Activated T-cell treated with anti-CD3 and anti-CD28 coated beads, Interleukin-2, amount 50 U/mL, for 1 hour (primary cell): ENCODE measurements at regions not wholly inside any gene's neighbourhood (a gene's known extent, or its start where the extent isn't known, plus 50 kb on each side); places are given as distances from the start of the nearest gene placed in this dataset.

Source experiments
- DNase-seq: peaks from one replicate; pipeline ENCODE4 v3.0.0-alpha.2; 2020

DNA sequence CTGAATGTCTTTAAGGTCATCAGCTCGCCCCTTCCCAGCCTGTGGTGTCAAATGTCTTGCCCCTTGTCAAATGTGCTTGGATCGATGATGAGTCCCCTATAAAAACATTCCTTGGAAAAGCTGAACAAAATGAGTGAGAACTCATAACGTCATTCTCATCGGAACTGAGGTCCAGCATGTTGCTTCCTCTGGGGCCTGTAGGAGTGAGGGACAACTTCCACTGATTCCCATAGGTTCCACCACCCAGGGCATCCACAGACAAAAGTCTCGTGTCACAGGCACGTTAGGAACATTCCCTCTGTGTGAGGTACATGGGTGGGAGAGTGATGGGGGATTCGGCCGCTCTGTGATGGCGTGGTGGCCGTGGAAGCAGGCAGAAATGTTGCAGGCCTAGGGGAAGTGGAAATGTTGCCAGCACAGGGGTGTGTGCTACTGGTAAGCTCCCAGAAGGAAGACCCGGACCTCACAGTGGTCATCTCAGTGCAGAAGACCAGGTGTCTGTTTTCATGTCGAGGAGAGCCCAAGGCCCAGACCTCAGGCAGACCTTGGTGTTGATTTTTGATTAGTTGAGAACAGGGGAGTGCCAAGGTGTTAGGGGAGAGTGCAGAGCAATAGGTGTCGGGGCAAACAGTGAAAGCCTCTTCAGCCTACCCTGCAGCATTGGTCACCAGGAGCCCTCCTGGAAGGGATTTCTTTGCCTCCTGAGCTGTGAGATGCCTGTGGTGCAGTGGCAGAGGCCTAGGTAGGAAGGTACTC, 96.8 kb downstream of the SNRPN start:
- DNase-seq: no peak

DNA sequence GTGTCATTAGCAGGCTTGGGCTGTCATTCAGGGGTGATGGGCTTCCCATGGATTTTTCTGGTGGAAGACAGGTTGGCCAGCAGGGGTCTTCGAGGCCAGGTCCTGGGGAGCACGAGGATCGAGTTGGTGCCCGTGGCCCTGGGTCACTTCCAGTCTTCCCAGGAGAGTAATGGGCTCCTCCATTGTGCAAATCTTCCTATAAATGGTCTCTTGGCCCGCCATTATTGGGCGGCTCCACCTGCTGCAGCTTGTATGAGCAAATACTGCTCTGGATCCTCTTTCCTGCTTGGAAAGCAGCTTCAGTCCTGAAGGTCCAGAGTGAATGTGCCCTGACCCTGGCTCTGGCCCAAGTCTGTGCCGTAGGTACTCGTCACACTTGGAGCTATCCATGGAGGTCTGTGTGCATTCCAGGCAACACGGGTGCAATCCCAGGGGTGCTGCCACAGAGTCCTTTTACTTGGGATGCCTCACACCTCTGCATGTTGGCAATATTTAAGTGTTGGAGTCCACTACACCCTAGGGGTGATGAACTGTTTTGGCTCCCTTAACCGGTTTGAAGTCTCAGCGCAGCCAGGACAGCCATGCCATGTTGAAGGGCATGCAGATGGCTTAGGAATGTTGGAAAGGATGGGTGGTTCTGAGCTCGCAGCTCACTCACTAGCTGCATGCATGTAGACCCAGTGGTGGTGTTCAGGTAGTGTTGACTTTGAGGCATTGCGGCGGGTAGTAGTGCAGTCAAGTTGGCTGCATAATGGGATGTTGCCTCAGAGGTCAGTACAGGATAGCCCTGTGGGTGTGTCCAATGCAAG, 97.6 kb downstream of the SNRPN start:
- no peak for DNase-seq

- no peak for DNase-seq
Observed at GRCh38 chr15:25053000-25053815, 98.4 kb downstream of the SNRPN start.

GRCh38 chr15:25054329-25054728, 99.5 kb downstream of the SNRPN start:
- no peak for DNase-seq

DNA sequence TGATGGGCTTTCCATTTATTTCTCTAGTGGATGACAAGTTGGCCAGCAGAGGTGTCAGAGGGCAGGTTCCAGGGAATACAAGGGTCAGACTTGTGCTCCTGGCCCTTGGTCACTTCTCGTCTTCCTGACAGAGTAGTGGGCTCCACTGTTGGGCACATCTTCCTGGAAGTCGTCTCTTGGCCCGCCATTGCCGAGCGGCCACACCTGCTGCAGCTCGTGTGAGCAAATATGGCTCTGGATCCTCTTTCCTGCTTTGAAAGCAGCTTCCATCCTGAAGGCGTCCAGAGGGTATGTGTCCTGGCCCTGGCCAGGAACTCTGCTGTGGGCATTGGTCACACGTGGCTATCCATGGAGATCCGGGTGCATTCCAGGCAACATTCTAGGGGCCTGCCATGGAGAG, 100.2 kb downstream of the SNRPN start:
- no peak for DNase-seq

DNA sequence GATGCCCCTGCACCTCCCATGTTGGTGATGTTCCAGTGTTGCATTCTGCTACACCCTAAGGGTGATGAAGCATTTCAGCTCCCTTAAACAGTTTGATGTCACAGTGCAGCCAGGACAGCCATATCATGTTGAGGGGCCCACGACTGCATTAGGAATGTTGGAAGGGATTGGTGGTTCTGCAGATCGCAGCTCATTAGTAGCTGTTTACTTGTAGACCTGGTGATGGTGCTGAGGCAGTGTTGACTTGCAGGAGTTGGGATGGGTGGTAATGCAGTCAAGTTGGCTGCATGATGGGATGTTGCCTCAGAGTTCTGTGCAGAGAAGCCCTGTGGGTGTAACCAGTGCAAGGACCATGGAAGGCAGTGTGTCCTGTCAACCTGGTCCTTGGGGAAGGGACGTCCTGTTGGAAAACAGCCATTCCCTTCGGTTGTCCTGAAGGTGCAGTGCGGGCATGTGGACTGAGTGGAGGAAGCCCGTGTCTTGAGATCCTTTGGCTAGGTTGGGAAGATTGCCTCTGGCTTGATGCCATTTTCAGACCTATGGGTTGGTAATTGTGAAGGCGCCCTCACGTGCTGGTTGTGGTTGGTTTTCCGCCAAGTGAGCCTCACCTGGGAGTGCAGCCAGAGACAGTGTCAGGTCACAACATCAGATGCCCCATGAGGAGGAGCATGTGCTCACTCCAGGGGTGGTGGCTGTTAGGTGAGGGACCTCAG, 100.7 kb downstream of the SNRPN start:
- DNase-seq: no peak

DNA sequence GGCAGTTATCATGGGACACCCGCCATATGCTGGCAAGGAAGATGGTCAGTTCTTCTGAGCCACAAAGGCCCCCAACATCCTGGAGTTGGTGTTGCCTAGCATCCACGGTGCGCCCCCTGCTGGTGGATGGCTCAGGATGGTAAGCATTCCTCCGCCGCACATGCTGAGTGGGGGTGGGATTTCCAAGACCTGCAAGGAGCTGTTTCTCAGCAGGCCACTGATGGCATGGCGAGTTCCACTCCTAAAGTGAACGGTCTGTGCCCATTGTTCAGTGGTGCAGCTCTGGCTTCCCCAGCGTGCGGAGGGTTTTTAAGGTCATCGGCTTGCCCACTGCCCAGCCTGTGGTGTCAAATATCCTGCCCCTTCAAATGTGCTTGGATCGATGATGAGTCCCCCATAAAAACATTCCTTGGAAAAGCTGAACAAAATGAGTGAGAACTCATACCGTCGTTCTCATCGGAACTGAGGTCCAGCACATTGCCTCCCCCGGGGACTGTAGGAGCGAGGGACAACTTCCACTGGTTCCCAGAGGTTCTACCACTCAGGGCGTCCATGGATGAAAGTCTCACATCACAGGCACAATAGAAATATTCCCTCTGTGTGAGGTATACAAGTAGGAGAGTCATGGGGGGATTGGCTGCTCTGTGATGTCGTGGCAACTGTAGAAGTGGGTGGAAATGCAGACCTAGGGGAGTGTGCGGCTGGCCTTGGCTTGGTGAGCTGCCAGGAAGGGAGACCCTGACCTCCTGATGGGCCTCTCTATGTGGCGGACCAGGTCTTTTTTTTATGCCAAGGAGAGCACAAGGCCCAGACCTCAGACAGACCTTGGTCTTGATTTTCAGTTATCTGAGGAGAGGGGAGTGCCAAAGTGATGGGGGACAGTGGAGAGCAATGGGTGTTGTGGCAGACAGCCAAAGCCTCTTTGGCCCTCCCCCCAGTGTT, 102.0 kb downstream of the SNRPN start:
- no peak for DNase-seq

GRCh38 chr15:25057574-25057973, 102.8 kb downstream of the SNRPN start:
- DNase-seq: no peak

- no peak for DNase-seq
Observed at GRCh38 chr15:25058080-25058785, 103.4 kb downstream of the SNRPN start.

GRCh38 chr15:25059698-25060471, 105.1 kb downstream of the SNRPN start:
- no peak for DNase-seq

DNA sequence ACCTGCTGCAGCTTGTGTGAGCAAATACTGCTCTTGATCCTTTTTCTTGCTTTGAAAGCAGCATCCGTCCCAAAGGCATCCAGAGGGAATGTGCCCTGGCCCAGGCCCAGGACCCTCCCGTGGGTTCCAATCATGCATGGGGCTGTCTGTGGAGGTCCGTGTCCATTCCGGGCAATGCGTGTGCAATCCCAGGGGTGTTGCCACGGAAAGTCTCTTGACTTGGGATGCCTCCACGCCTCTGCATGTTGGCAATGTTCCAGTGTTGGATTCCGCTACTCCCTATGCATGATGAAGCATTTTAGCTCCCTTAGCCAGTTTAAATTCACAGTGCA, 105.7 kb downstream of the SNRPN start:
- no peak for DNase-seq

- no peak for DNase-seq
Observed at GRCh38 chr15:25060996-25061620, 106.3 kb downstream of the SNRPN start.

GRCh38 chr15:25061808-25062550, 107.2 kb downstream of the SNRPN start:
- no peak for DNase-seq

- no peak for DNase-seq
Observed at GRCh38 chr15:25062551-25063430, 108.0 kb downstream of the SNRPN start.

- no peak for DNase-seq
Observed at GRCh38 chr15:25065286-25065685, 110.5 kb downstream of the SNRPN start.

DNA sequence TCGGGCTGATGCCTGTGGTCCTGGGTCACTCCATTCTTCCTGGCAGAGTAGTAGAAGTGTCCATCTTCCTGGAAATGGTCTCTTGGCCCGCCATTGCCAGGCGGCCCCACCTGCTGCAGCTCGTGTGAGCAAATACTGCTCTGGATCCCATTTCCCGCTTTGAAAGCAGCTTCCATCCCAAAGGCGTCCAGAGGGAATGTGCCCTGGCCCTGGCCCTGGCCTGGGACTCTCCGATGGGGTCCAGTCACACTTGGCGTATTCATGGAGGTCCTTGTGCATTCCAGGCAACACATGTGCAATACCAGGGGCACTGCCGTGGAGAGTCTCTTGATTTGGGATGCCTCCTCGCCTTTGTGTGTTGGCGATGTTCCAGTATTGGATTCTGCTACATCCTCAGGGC, 111.1 kb downstream of the SNRPN start:
- DNase-seq: no peak

DNA sequence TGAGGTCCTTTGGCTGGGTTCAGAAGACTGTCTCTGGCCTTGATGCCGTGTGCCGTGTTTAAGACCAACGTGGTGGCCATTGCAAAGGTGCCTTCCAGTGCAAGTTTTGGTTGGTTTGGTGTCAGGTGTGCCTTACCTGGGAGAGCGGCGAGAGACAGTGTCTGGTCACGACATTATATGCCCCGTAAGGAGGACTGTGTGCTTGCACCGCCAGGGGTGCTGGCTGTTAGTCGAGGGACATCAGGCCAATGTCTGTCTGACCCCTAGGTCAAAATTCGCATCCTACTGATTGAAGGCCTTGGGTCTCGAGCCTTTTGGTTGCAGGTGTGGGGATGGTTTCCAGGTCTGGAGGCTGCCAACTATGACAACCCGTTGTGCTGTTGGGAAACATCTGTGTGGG, 111.9 kb downstream of the SNRPN start:
- no peak for DNase-seq

DNA sequence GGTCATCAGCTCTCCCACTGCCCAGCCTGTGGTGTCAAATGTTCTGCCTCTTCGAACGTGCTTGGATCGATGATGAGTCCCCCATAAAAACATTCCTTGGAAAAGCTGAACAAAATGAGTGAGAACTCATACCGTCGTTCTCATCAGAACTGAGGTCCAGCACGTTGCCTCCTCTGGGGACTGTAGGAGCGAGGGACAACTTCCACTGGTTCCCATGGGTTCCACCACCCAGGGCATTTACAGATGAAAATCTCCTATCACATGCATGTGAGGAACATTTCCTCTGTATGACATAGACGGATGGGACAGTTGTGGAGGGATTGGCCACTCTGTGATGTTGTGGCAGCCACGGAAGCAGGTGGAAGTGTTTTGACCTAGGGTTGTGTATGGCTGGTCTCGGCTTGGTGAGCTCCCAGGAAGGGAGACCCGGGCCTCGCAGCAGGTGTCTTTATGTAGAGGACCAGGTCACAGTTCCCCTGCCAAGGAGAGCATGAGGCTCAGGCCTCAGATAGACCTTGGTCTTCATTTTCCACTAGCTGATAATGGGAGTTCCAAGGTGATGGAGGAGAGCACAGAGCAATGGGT, 113.0 kb downstream of the SNRPN start:
- DNase-seq: no peak
